ENCODE measurements at regions not wholly inside any gene's neighbourhood (a gene's known extent, or its start where the extent isn't known, plus 50 kb on each side); places are given as distances from the start of the nearest gene placed in this dataset.
A peak's percentile ranks its signal among the peaks of the same experiment; 100 is the strongest.

GRCh38 chr4:18319431-18319830 lies 297.9 kb upstream of the LCORL start:
- no peak for DNase-seq

GRCh38 chr4:18318682-18319388 lies 297.3 kb upstream of the LCORL start:
- peak in 12 of 58 donors; percentile 0 to 17 (median 4) for DNase-seq

DNA sequence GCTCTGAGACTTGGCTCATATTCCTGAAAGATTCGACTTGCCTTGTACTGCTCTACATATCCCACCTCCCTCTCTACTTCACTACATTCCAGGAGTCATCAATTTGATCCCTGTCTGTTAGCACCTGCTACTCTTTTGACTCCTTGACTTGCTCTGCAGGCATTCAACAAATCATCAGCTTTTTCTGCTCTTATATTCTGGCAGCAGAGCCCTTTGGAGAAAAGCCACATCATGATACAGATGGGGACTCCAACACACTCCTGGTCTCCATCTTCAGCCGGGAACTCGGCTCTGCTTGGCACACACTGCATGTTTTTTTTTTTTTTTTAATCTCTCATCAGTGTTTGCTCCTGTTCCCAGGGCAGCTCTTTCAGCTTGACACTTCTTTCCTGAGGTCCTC lies 293.2 kb upstream of the LCORL start:
- no peak for DNase-seq

GRCh38 chr4:18297684-18298083 lies 276.1 kb upstream of the LCORL start:
- DNase-seq = no peak

- no peak for DNase-seq
These were observed 274.9 kb upstream of the LCORL start for GRCh38 chr4:18296411-18296810.

- no peak for DNase-seq
These were observed 273.3 kb upstream of the LCORL start for GRCh38 chr4:18294846-18295245.

DNA sequence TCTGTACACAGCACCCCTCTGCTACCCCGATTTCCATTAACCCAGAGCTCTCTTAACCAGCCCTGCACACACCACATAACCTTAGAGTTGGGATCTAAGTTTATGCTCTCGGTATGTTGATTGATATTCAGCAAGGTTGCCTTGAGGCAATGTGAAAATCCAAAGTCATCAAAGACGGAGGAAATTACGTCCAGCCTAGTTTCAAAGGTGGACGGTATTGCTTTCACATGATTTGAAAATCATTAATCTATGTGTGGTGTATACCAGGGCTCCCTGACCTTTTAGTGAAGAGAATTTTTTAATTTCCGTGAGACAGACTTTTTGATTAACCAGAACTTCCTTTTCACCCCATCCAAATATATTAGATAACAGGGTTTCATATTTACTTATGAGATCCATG lies 272.5 kb upstream of the LCORL start:
- DNase-seq = no peak

DNA sequence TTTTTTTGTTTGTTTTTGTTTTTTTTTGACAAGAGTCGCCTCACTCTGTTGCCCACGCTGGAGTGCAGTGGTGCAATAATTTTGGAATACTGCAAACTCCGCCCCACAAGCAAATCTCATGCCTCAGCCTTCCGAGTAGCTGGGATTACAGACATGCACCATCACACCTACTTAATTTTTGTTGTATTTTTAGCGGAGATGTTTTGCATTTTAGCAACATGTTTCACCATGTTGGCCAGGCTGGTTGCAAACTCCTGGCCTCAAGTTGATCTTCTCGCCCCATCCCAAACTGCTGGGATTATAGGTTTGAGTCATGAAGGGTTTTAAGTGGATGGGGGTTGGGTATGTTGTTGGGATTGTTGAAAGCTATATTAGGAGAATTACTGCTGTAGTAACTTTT lies 270.9 kb upstream of the LCORL start:
- no peak for DNase-seq

DNA sequence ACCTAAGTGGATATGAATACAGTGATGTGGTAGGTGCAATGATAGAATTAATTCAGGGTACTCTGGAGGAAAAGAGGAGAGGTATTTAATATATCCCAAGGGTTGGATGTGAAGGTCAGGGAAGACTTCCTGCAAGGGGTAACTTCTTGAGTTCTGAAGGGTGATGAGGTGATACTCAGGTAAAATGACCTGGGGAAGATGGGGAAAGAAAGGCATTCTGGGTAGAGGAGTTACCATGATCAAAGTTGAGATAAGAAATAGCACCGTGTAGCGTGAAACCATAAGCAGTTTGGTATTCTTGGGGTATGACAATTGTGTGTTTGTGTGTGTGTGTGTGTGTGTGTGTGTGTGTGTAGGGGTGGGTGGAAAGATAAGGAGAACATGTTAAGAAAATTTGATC lies 270.4 kb upstream of the LCORL start:
- DNase-seq = no peak

- no peak for DNase-seq
These were observed 269.7 kb upstream of the LCORL start for GRCh38 chr4:18291256-18291655.

GRCh38 chr4:18285357-18285756 lies 263.8 kb upstream of the LCORL start:
- DNase-seq = no peak

GRCh38 chr4:18278244-18278643 lies 256.7 kb upstream of the LCORL start:
- no peak for DNase-seq

- DNase-seq = no peak
These were observed 241.3 kb upstream of the LCORL start for GRCh38 chr4:18262832-18263231.

GRCh38 chr4:18252052-18252451 lies 230.5 kb upstream of the LCORL start:
- DNase-seq = no peak

DNA sequence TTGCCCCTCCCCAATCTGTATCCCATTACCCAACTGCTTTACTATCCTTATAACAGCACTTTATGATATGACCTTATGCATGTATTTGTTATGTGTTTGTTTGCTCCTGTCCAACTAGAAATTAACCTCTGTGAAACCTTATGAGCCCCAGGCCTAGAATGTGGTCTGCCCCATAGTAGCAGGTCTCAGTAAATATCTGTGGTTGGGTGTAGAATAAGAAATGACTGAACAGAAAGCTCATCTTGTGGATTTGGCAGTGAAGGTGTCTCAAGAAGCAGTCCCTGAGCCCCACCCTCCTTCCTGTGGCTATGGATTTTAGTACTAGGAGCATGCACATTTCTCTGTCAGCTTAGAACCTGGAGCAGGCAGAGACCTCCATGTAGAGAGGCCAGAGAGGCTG lies 229.0 kb upstream of the LCORL start:
- DNase-seq = no peak

GRCh38 chr4:18248611-18249010 lies 227.1 kb upstream of the LCORL start:
- DNase-seq = no peak

DNA sequence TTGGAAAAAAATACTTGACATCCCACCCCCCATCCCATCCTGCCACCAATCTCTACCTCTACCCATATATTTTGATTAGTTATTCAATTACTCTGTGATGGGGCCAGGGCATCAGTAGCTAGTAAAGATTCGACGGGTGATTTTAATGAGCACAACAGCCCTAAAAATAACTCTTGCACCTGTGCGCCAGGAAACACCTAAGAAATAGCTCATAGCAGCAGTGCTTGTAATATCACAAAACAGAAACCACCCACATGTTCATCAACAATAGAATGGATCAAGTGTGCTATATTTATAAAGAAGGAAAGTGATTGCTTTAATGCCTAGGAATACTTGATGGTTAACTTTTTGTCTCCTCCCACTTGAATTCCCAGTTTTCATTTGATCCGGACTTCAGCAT lies 225.6 kb upstream of the LCORL start:
- DNase-seq = no peak

DNA sequence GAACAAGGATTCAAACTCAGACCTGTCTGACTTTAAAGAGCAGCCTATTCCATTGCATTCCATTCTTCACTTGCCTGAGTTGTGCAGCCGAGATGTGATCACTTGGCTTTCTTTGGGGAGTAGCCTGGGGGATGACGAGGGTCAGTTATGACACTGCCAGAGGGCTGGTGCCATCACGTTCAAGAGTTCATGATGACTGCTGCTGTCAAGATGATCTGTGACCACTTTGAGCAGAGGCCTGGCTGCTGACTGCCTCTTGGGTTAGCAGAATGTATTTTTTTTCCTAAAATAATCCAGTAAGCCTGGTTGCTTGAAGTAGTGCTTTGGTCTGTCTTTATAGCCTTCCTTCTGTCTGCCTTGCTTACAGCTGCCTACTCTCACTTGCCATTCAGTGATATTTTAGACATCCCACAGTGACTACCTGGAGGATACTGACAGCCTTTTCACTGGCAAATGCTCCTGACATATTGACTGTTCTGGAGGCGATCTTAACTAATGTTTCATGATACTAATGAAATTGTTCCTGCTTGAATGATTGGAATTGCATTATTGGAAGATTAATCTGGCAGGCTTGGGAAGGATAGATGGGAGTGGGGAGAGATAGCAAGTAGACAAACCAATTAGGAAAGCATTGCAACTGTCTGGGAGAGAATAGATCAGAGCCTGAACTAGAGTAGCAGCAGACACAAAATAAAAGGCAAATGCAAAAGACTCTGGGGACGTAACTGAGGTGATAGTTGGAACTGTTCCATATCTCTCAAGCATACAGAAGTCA lies 221.6 kb upstream of the LCORL start:
- no peak for DNase-seq

DNA sequence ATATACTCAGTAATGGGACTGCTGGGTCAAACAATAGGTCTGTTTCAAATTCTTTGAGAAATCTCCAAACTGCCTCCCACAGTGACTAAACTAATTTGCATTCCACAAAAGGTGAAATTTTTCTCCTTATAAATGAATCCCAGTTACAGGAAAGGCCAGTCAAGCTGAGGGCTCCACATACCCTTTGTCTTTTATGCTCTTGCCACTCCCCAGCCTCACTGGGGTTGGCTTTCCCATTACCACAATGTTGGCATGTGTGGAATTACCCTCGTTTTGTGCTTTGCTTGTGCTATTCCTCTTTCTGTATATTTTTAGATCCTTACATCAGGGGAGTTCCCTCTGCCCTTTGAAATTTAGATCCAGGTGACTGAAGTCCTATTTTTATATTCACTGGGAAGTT lies 220.2 kb upstream of the LCORL start:
- no peak for DNase-seq

DNA sequence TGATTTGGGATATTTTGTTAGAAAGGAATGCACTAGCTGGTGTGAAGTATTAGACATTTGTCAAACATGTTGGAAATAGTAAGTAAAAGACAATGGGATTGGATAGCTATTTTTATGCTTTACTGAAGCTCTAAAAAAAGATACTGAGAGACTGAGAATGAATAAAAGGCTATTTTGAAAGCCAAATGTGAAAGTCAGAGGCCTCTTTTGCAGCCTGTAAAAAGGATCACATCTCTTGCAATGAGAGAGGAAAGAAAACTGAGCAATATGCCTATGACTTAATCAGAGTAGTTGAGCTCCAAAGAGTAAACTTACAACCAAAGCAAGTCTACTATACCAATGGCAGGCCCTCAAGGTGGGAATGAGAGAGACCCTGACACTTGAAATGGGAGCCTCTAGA lies 212.6 kb upstream of the LCORL start:
- DNase-seq = no peak

DNA sequence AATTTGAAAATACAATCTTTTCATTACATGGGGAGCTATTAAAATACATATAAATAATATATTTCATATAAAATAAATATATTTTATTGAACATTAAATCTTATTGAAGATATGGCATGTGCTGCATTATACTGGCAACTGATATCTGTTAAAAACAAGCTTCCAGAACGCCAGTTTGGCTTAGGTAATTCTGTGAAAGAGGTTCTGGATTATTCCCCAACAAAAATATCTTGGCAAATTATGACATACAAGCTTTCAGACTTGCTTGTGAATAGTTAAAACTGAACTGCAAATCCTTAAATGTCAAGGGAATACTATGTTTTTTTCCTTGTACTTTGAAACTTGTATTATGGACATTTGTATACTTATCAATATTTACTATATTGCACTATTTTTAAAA lies 210.2 kb upstream of the LCORL start:
- DNase-seq = no peak

- DNase-seq = no peak
These were observed 206.3 kb upstream of the LCORL start for GRCh38 chr4:18227880-18228279.

- no peak for DNase-seq
These were observed 193.0 kb upstream of the LCORL start for GRCh38 chr4:18214411-18215055.

All from anterior cingulate cortex (tissue), 58 donors.